ENCODE measurements at regions not wholly inside any gene's neighbourhood (a gene's known extent, or its start where the extent isn't known, plus 50 kb on each side); places are given as distances from the start of the nearest gene placed in this dataset.

GRCh38 chr6:91786474-91787184, 1199.8 kb upstream of the MAP3K7 start:
- TF ChIP-seq GATA2 (IDR thresholded peaks at IDR 0.05; ENCODE audit: low read depth, low read length): no peak
- TF ChIP-seq GATA3 (IDR thresholded peaks at IDR 0.05; ENCODE audit: low read depth, low read length): no peak

- no peak for TF ChIP-seq GATA2 (IDR thresholded peaks at IDR 0.05; ENCODE audit: low read depth, low read length)
Measured at GRCh38 chr6:91782802-91783201, 1195.9 kb upstream of the MAP3K7 start.

DNA sequence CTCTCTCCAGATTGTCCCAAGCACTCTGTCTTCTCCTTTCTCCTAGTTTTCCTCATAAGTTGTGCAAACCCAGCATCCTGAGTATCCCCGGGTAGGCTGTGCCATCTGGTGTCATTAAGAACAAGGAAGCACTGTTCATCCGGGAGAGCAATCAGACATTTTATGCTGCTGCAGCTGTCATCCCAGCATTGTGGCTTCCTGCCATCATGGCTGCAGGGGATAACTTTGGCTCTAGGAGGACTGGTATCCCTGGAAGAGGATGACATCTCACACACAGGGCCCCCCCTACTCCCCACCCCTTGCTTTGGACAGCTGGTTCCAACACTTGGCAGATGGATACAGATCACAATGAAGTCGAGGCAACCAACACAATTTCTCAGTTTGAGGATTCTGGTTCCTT, 1195.1 kb upstream of the MAP3K7 start:
- TF ChIP-seq GATA3 (IDR thresholded peaks at IDR 0.05; ENCODE audit: low read depth, low read length) (no peak), GATA2 (IDR thresholded peaks at IDR 0.05; ENCODE audit: low read depth, low read length) (no peak)

DNA sequence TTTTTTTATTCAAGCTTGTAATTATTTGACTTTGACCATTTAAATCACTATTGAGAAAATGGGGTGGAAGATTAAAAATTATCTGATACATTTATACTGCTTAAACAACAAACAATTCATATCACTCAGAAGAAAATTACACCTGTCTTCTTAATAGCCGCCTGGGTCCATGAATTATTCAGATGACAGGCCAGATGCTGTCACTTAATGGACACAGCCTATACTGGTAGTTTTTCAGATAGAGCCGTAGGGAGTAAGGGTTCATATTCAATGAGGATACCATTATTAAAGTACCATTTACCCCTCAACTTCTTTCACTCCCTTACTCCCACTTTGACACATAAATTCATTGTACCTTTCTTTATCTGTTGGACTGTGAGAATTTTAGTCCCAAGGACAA, 1193.4 kb upstream of the MAP3K7 start:
- TF ChIP-seq GATA3 (IDR thresholded peaks at IDR 0.05; ENCODE audit: low read depth, low read length): no peak
- no peak for TF ChIP-seq GATA2 (IDR thresholded peaks at IDR 0.05; ENCODE audit: low read depth, low read length)

DNA sequence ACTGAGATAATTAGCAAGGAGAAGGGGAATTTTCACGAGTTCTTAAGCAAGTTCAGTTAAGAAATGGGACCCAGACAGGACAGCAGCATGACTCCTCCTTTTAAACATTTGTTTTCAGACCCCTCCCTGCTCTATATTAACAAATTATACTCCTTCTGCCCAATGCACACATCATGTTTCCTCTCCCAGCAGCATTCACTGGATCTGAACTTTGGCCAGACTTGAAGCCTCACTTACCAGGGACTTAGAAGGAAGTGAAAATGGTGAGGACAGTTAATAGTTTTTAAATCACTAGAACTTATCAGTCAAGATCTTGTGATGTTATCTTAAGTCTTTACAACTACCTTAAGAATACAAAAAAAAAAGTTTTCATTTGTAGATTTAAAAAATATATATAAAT, 1174.7 kb upstream of the MAP3K7 start:
- no peak for TF ChIP-seq GATA2 (IDR thresholded peaks at IDR 0.05; ENCODE audit: low read depth, low read length)
- no peak for TF ChIP-seq GATA3 (IDR thresholded peaks at IDR 0.05; ENCODE audit: low read depth, low read length)

GRCh38 chr6:91754691-91755090, 1167.8 kb upstream of the MAP3K7 start:
- TF ChIP-seq GATA2 (IDR thresholded peaks at IDR 0.05; ENCODE audit: low read depth, low read length) (no peak), GATA3 (IDR thresholded peaks at IDR 0.05; ENCODE audit: low read depth, low read length) (no peak)

DNA sequence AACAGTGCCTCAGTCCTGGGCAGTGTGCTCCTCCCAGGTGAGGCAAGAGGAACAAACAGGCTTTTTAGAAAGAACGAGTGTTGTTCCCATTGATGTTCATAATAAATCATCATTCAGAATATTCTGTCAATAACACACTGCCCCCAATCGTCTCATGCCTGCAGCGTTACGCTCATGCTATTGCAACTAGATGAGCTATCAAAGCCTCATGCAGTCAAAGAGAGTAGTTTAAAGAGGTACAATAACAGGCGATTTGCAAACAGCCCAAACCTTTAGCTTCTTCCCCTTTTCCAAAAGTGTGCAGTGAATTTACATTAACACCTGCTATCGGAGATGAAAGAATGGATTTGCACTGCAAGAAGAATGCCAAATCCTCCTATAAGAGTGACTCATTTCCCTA, 1164.7 kb upstream of the MAP3K7 start:
- TF ChIP-seq GATA2 (IDR thresholded peaks at IDR 0.05; ENCODE audit: low read depth, low read length): no peak
- no peak for TF ChIP-seq GATA3 (IDR thresholded peaks at IDR 0.05; ENCODE audit: low read depth, low read length)

DNA sequence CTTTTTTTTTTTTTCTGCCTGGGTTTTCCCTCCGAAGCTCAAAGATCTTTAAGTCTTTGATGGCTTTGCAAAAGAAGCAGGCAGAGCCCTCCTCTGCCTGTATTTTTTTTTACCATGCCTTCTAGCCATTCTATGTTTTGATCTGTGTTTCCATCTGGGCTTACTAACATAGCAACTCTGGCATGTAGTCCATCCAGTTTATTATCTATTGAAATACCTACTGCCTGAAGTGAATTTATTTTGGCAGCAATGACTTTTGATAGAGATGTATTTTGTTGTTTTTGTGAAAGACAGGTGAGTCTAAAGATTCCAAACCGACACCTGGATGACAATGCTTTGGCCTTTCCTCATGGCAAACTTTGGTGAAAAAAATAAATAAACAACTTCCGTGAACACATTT, 1157.7 kb upstream of the MAP3K7 start:
- no peak for TF ChIP-seq GATA2 (IDR thresholded peaks at IDR 0.05; ENCODE audit: low read depth, low read length)
- TF ChIP-seq GATA3 (IDR thresholded peaks at IDR 0.05; ENCODE audit: low read depth, low read length): no peak

- no peak for TF ChIP-seq GATA2 (IDR thresholded peaks at IDR 0.05; ENCODE audit: low read depth, low read length)
- no peak for TF ChIP-seq GATA3 (IDR thresholded peaks at IDR 0.05; ENCODE audit: low read depth, low read length)
Measured at GRCh38 chr6:91743756-91744155, 1156.9 kb upstream of the MAP3K7 start.

GRCh38 chr6:91731939-91732338, 1145.1 kb upstream of the MAP3K7 start:
- TF ChIP-seq GATA2 (IDR thresholded peaks at IDR 0.05; ENCODE audit: low read depth, low read length) (no peak), GATA3 (IDR thresholded peaks at IDR 0.05; ENCODE audit: low read depth, low read length) (no peak)

- no peak for TF ChIP-seq GATA2 (IDR thresholded peaks at IDR 0.05; ENCODE audit: low read depth, low read length)
- no peak for TF ChIP-seq GATA3 (IDR thresholded peaks at IDR 0.05; ENCODE audit: low read depth, low read length)
Measured at GRCh38 chr6:91730710-91731109, 1143.8 kb upstream of the MAP3K7 start.

GRCh38 chr6:91720324-91720723, 1133.5 kb upstream of the MAP3K7 start:
- no peak for TF ChIP-seq GATA2 (IDR thresholded peaks at IDR 0.05; ENCODE audit: low read depth, low read length)

GRCh38 chr6:91719414-91719813, 1132.5 kb upstream of the MAP3K7 start:
- TF ChIP-seq GATA3 (IDR thresholded peaks at IDR 0.05; ENCODE audit: low read depth, low read length): no peak
- TF ChIP-seq GATA2 (IDR thresholded peaks at IDR 0.05; ENCODE audit: low read depth, low read length): no peak

GRCh38 chr6:91718198-91718597, 1131.3 kb upstream of the MAP3K7 start:
- TF ChIP-seq GATA3 (IDR thresholded peaks at IDR 0.05; ENCODE audit: low read depth, low read length): no peak
- no peak for TF ChIP-seq GATA2 (IDR thresholded peaks at IDR 0.05; ENCODE audit: low read depth, low read length)

GRCh38 chr6:91717094-91717493, 1130.2 kb upstream of the MAP3K7 start:
- TF ChIP-seq GATA3 (IDR thresholded peaks at IDR 0.05; ENCODE audit: low read depth, low read length) (no peak), GATA2 (IDR thresholded peaks at IDR 0.05; ENCODE audit: low read depth, low read length) (no peak)

DNA sequence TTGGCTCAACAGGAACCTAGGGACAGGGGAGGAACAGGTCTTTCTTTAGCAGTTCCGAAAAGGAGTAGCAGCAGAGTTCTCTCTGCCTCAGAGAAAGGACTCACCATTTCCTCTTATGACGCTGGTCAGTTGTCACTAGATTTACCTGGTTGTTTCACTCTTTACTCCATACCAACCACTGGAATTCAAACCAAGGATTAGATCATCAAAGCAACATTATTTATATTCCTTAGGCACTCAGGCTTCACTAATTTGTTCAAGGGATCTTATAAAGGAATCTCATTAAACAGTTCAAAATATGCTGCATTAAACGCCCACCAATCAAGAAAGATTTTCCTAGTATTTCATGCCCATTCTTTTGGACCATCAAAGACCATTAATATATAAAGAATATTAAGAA, 1129.5 kb upstream of the MAP3K7 start:
- TF ChIP-seq GATA2 (IDR thresholded peaks at IDR 0.05; ENCODE audit: low read depth, low read length): no peak
- no peak for TF ChIP-seq GATA3 (IDR thresholded peaks at IDR 0.05; ENCODE audit: low read depth, low read length)
